A673 (cell line): ENCODE measurements at regions not wholly inside any gene's neighbourhood (a gene's known extent, or its start where the extent isn't known, plus 50 kb on each side); places are given as distances from the start of the nearest gene placed in this dataset.

Source experiments
- BruUV-seq: library from RNA; stranded (reverse); fragments of 400-500 nt; replicated peaks from 2 replicates; lab custom pipeline; 2021; lab: Mats Ljungman, UMichigan
- CTCF ChIA-PET: fragments of 300-600 bp; sonication (Branson Sonifier 250); formaldehyde crosslinking; loops from one replicate; lab custom pipeline; 2022; ENCODE audit warnings: antibody characterized with exemption; lab: Charles Lee
- POLR2A ChIA-PET: fragments of 300-600 bp; sonication (Branson Sonifier 250); formaldehyde crosslinking; loops from one replicate; lab custom pipeline; 2022; ENCODE audit warnings: antibody characterized with exemption; ENCODE audit not compliant: low non-redundant PET; lab: Charles Lee
- DNase-seq: peaks from one replicate; pipeline ENCODE4 v3.0.0-alpha.2; 2015; ENCODE audit warnings: low spot score
- H3K27ac ChIP-seq: fragments of 200-600 bp; sonication (generic); 2 replicates; pipeline ENCODE4 v1.5.1; 2016; ENCODE audit warnings: mixed run types, low read depth, mild to moderate bottlenecking, mixed read lengths, antibody characterized with exemption, low read length; ENCODE audit not compliant: poor library complexity, severe bottlenecking
- H3K27me3 ChIP-seq: fragments of 200-600 bp; sonication (generic); replicated peaks from 2 replicates; pipeline ENCODE4 v1.6.1; 2017; ENCODE audit warnings: mixed run types, low read depth, mild to moderate bottlenecking, mixed read lengths, antibody characterized with exemption, low read length; ENCODE audit not compliant: insufficient read depth, poor library complexity
- H3K36me3 ChIP-seq: fragments of 200-600 bp; sonication (generic); 2 replicates; pipeline ENCODE4 v1.6.1; 2016; ENCODE audit warnings: mixed run types, mild to moderate bottlenecking, mixed read lengths, antibody characterized with exemption, low read length; ENCODE audit not compliant: insufficient read depth, poor library complexity, severe bottlenecking
- H3K4me1 ChIP-seq: fragments of 200-600 bp; sonication (generic); 2 replicates; pipeline ENCODE4 v1.6.1; 2017; ENCODE audit warnings: mixed run types, mild to moderate bottlenecking, mixed read lengths, antibody characterized with exemption, low read length; ENCODE audit not compliant: insufficient read depth, poor library complexity, severe bottlenecking
- H3K4me3 ChIP-seq: fragments of 200-600 bp; sonication (generic); 2 replicates; pipeline ENCODE4 v1.5.1; 2016; ENCODE audit warnings: low read depth, mixed run types, mild to moderate bottlenecking, mixed read lengths, low read length; ENCODE audit not compliant: poor library complexity, severe bottlenecking
- H3K9me3 ChIP-seq: fragments of 200-600 bp; sonication (generic); 2 replicates; pipeline ENCODE4 v1.6.1; 2016; ENCODE audit warnings: mixed run types, low read depth, mild to moderate bottlenecking, mixed read lengths, antibody characterized with exemption, low read length; ENCODE audit not compliant: poor library complexity, severe bottlenecking
- CTCF ChIP-seq: fragments of 300-800, 200-600 bp; sonication (generic); conservative IDR thresholded peaks from 2 replicates; pipeline ENCODE4 v1.5.1; 2017; ENCODE audit warnings: low read depth, mild to moderate bottlenecking, antibody characterized with exemption, low read length, moderate library complexity, mixed read lengths
- EZH2 ChIP-seq: fragments of 200-600 bp; sonication (generic); IDR thresholded peaks from 2 replicates; pipeline ENCODE4 v1.6.1; 2017; ENCODE audit warnings: borderline replicate concordance, low read depth, mild to moderate bottlenecking, mixed read lengths, antibody characterized with exemption, low read length; ENCODE audit not compliant: poor library complexity, severe bottlenecking
- intact Hi-C: fragments of 100-400 bp; cut with micrococcal nuclease; formaldehyde crosslinking; loops from one replicate; pipeline ENCODE4 v1.10.0; 2022; ENCODE audit not compliant: unreplicated experiment

- H3K27me3 ChIP-seq, result no peaks in the 10 kb centered on the region
- CTCF ChIA-PET, result no interaction called here
- TF ChIP-seq EZH2, result no peak
- TF ChIP-seq CTCF, result no peak
- no peak overlapping the region for H3K4me3 ChIP-seq
- H3K36me3 ChIP-seq, result no peaks in the 10 kb centered on the region
- POLR2A ChIA-PET, result no interaction called here
- no TSS peak for BruUV-seq
- intact Hi-C loops, result no loop called here
- H3K27ac ChIP-seq, result no peak overlapping the region
- no peaks in the 10 kb centered on the region for H3K9me3 ChIP-seq
- DNase-seq, result no peak
- H3K4me1 ChIP-seq, result no peaks in the 10 kb centered on the region
These were observed 800.0 kb downstream of the CDH11 start for GRCh38 chr16:64321881-64322280.

- Histone ChIP-seq H3K27ac (no peak overlapping the region), H3K27me3 (no peaks in the 10 kb centered on the region), H3K36me3 (no peaks in the 10 kb centered on the region), H3K4me1 (no peaks in the 10 kb centered on the region), H3K4me3 (no peak overlapping the region), H3K9me3 (no peaks in the 10 kb centered on the region)
- no peak for DNase-seq
- TF ChIP-seq CTCF (no peak), EZH2 (no peak)
- intact Hi-C loops, result no loop called here
- ChIA-PET CTCF (no interaction called here), POLR2A (no interaction called here)
- no TSS peak for BruUV-seq
These were observed 800.8 kb downstream of the CDH11 start for GRCh38 chr16:64321066-64321465.

- CTCF ChIA-PET, result no interaction called here
- TF ChIP-seq CTCF (no peak), EZH2 (no peak)
These were observed 804.3 kb downstream of the CDH11 start for GRCh38 chr16:64317601-64318000.

More at GRCh38 chr16:64317601-64318000, 804.3 kb downstream of the CDH11 start:
- Histone ChIP-seq H3K27ac (no peak overlapping the region), H3K36me3 (no peaks in the 10 kb centered on the region), H3K4me1 (no peaks in the 10 kb centered on the region), H3K9me3 (no peaks in the 10 kb centered on the region), H3K4me3 (no peak overlapping the region), H3K27me3 (no peaks in the 10 kb centered on the region)
- BruUV-seq, result no TSS peak
- intact Hi-C loops, result no loop called here
- DNase-seq, result no peak
- POLR2A ChIA-PET, result no interaction called here
